GM21447 (cell line): ENCODE measurements at regions not wholly inside any gene's neighbourhood (a gene's known extent, or its start where the extent isn't known, plus 50 kb on each side); places are given as distances from the start of the nearest gene placed in this dataset.

ENCODE experiments used
- ATAC-seq: cut with Tn5 transposase; IDR thresholded peaks from one replicate; pipeline ENCODE4 v1.9.1; 2021; ENCODE audit not compliant: unreplicated experiment

GRCh38 chr15:69782809-69783208, 314.9 kb downstream of the TLE3 start:
- ATAC-seq = no peak

GRCh38 chr15:69783211-69783610, 314.5 kb downstream of the TLE3 start:
- ATAC-seq = no peak

- no peak for ATAC-seq
Measured at GRCh38 chr15:69784798-69785566, 312.7 kb downstream of the TLE3 start.

GRCh38 chr15:69786136-69786701, 311.5 kb downstream of the TLE3 start:
- ATAC-seq = no peak

DNA sequence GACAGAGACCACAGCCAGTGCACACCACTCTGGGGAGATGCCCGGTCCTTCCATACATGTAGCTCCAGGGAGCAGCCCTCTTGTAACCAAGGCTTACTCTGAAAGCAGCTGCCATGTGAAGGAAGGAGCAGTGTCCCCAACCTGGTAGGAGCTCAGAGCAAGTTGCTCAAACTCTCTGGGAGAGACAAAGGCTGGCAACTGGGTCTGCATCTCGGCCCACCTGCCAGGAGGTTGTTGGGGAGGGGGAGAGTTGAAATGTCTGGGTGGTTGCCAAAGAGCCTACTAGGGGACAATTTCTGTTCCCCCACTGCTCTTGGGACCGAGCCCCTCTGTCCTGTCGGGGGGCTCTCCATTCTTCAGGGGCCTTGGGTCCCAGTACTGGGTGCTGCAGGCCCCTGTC, 309.9 kb downstream of the TLE3 start:
- no peak for ATAC-seq

GRCh38 chr15:69789648-69790393, 307.9 kb downstream of the TLE3 start:
- no peak for ATAC-seq

DNA sequence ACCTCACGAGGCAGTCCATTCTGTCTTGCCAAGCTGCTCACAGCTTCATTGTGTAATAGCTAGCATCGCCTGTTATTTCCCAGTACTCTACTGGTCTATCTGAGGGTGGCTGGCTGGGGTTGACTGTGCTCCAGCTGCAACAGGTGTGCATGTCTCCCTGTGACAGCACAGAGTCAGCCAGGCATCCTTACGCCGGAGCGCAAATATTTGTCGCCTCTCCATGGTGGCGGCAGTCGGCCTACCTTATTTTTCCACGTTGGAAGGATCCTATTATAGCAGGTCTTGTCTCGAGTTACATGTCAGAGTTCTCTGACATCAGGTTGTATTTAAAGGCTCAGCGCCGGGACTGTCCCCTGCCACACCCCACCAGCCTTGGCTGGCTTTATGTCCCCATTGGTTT, 307.1 kb downstream of the TLE3 start:
- ATAC-seq = no peak

- no peak for ATAC-seq
Measured at GRCh38 chr15:69792823-69793222, 304.9 kb downstream of the TLE3 start.

- no peak for ATAC-seq
Measured at GRCh38 chr15:69793431-69793780, 304.3 kb downstream of the TLE3 start.

DNA sequence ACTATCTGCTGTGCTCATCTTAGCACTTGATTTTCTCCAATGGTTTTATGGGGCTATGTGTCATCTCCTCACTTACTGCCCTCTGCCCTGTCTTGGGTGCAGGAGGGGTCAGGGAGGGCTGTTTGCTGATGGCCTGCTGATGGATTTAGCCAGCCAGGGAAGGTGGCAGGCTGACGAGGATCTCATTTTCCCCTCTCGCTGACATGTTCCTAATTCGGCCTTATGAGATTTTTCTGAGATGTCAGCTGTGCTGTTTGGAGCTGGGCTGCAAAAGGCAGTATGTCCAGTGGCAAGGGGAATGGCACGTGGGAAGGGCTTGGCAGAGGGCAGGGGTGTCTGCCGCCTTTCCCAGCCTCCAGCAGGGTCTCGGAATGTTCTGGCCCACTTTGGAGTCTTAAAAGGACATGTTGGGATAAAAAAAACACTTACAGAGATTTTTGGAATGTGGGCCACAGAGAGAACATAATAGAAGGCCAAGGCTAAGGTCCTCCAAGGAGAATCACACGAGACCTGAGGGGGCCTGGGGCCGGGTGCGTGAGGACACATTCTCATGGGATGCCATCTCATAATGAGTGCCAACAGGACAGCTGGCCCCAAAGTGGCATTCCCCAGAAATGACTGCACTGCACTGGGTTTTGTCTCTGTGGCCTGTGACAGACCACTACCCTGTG, 303.8 kb downstream of the TLE3 start:
- no peak for ATAC-seq

DNA sequence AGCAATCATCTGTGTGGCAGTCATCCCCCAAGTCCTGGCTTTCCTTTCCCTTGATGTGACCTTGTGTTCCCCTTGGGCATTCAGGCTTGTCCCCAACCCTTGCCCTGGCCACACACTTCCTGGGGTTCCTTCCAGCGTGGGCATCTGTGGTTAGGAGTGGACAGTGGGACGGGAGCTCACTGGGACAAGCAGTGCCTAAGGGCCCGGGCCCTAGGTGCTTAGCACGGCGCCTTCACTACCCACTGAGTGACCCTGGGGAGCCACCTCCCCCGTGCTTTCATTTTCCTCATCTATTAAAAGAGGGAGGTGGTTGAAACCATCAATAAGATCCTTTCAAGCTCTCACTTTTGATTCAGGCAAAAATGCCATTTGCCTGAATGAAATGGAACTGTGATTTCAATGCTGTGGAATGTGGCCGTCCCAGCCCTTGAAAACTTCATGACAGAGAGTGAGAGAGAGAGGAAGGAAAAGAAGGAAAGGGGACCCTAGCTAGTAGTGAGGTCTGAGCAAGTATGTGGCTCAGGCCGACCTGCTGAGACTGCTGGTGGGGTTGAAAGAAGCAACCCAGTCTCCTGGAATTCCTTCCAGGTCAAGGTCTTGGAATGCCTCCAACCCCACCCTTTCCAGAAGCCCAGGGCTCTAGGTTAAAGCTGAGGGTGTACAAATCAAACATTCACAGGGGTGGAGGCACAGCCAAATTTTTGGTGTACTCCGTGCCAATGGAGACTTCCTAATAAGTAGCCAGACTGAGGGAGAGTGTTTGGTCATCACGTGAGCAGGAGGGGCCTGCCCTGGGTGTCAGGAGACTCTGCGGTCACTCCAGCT, 302.9 kb downstream of the TLE3 start:
- no peak for ATAC-seq

DNA sequence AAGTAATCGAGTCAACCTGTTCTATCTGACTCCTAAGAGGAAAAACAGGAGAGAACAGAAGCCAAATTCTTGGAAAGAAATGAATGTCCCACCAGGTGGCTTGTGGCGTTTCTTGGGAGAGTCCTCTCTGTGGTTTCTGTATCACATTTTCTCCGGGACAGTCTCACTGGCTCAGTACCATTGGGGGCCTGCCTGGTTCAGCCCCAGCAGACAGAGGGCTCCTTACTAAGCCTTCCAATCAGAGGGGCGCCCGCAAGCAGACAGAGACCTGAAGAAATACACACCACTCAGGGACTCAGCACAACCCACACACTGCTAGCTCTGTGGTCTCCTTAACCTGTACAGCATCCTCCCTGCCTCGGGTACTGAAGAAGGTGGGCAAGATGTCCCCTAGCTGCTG, 302.1 kb downstream of the TLE3 start:
- ATAC-seq = no peak

DNA sequence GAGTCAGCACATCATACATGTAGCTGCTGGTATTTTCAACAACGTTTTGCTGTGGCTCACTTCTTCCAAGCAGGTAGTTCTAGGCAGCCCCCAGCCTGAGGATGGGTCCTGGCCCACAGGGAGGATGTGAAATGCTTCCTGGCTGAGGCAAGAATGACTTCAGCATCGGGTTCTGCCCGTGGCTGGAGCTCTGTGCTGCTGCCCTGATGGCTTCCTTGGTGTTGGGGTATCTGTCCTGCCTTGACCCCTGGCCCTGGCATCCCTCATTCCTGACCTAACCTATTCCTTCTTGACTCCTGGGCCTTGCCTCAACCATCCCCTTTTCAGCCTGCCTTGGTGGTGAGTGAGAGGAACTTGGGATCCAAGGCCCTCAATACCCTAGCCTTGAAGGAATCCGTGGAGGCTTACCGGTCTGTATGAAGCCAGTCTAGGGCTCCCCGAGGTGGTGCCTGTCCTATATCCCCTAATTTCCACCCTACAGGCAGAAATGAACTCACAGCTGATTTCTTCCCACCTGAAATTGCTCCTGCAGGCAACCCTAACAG, 300.6 kb downstream of the TLE3 start:
- ATAC-seq = no peak

DNA sequence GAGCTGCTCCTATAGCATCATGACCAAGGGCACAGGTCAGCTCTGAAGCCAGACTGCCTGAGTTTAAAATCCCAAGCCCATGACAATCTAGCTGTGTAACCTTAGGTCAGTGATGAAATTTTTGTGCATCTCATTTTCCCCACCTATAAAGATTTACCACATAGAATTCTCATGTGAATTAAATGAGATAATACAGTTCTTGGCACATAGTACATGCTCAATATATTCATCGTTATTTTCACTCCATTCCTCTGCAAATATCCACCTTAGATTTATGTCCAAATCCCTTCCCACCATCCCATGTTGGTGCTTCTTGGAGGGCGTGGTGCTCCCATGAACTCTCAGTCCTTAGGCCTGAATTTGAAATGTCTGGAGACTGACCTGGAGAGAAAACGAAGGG, 300.1 kb downstream of the TLE3 start:
- ATAC-seq = no peak

DNA sequence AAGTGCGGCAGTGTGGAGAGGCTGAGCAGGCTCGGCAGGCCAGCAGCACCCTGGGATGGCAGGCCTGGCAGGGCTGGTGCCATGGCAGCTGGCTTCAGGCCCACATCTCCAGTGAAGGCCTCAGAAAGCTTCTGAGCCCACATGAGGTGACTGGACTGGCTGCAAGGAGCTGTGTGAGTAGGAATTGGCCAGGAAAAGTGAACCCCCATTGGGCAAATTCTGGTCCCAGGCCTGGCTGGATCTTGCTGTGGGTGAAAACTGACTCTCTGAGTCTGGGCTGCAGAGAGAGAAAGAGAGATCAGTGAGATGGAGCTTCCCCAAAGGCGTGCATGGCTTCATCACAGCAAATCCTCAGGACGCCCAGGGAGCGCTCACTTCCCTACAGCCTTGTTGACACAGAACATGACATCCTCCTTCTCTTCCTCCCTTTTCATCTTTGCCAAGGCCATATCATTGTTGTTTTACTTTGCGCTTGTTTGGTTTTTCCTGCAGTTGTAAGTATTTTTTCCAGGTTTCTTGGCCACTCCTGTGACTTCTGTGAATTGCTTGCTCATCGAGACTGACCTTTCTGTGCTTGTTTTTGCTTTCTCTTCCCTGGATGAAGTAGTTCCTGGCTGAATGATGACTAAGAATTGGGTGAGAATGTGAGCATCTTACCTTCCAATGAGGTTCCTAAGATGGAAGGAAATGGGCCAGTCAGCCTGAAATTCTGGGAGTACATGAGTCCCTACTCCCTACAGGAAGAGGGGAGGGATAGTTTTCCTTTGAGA, 299.1 kb downstream of the TLE3 start:
- no peak for ATAC-seq

GRCh38 chr15:69801144-69801543, 296.6 kb downstream of the TLE3 start:
- ATAC-seq = no peak

GRCh38 chr15:69802432-69802831, 295.3 kb downstream of the TLE3 start:
- ATAC-seq = no peak

DNA sequence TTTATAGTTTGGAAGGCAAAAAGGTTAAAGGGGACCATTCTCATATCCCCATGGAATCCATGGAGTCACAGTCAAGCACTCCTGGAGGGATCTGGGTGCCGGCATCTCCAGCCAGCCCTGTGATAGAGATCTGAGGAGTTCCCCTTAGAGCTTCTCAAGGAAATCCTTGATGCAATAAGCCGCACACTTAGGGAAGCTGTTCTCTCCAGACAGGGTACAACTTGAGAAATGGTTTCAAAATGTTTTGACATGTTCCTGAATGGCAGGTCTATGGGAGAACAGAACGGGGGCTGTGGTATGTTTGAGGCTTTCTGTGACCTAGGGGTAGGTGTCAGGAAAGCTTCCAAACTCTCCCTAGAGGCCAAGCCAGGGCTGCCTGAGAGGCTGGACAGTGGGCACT, 292.9 kb downstream of the TLE3 start:
- no peak for ATAC-seq

DNA sequence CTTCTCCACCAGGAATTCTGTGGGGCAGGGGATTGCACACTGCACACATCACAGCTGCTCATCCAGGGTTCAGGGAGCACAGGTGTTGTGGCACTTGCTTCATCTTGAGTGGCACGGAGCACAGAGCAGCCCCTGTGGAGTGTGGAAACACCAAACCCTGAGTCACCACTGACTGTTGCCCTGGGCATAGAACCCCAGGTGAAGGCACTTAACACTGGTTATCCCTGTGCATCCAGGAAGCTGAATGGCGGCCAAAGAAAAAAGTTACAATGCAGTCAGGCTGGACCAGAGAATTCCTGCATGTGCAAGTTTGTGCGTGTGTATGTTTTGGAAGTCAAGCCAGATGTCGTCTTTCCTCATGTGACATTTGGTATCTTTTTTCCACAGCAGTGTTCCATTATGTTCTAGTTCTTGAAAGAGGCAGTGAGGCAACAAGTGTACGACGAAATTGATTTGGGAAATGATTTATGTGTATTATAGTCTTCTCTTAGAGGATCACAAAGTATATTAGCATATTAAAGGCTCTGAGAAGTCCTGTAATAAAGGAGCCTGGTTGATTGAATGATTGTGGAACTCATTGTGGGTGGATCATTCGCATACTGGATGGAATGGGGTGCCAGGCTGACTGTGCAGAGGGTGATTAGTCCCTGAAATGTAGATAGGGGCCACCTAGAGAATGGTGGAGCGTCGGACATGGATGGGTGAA, 292.3 kb downstream of the TLE3 start:
- ATAC-seq = no peak
